ENCODE measurements at regions not wholly inside any gene's neighbourhood (a gene's known extent, or its start where the extent isn't known, plus 50 kb on each side); places are given as distances from the start of the nearest gene placed in this dataset.

GRCh38 chr6:4607793-4608192 lies 168.4 kb upstream of the CDYL start:
- TF ChIP-seq CTCF (conservative IDR thresholded peaks at IDR 0.05; ENCODE audit: low read length) (no peak), EZH2phosphoT487 (IDR thresholded peaks at IDR 0.05; ENCODE audit: borderline replicate concordance, low read depth, low read length) (no peak)
